ENCODE measurements at regions not wholly inside any gene's neighbourhood (a gene's known extent, or its start where the extent isn't known, plus 50 kb on each side); places are given as distances from the start of the nearest gene placed in this dataset.
A peak's percentile ranks its signal among the peaks of the same experiment; 100 is the strongest.
"Not testable (repeated sequence)": the region's sequence is repeated elsewhere in the genome, so short reads cannot be mapped to it uniquely, and the experiment has no call there.

GRCh38 chr12:31887109-31887811, 72.0 kb upstream of the RESF1 start (continued):
- TF ChIP-seq CBX8 (IDR thresholded peaks at IDR 0.05; ENCODE audit: borderline replicate concordance, extremely low read depth, low read depth, low read length, poor library complexity, severe bottlenecking) (no peak), MAFG (tag; conservative IDR thresholded peaks at IDR 0.05) (no peak), GATAD2A (IDR thresholded peaks at IDR 0.05) (no peak), NR4A1 (CRISPR knock-in tag; IDR thresholded peaks at IDR 0.05) (no peak), NR4A1 (tag; IDR thresholded peaks at IDR 0.05) (no peak), CBX5 (IDR thresholded peaks at IDR 0.05; ENCODE audit: borderline replicate concordance, low read depth) (0 out of 2 replicates have a peak, but pooled peaks have one; percentile 27), ARID2 (IDR thresholded peaks at IDR 0.05) (no peak), XRCC4 (IDR thresholded peaks at IDR 0.05; ENCODE audit: extremely low read depth, insufficient read depth, insufficient read length) (no peak), SP1 (CRISPR knock-in tag; IDR thresholded peaks at IDR 0.05) (no peak)
- TF ChIP-seq, protein P1, sequence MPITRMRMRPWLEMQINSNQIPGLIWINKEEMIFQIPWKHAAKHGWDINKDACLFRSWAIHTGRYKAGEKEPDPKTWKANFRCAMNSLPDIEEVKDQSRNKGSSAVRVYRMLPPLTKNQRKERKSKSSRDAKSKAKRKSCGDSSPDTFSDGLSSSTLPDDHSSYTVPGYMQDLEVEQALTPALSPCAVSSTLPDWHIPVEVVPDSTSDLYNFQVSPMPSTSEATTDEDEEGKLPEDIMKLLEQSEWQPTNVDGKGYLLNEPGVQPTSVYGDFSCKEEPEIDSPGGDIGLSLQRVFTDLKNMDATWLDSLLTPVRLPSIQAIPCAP (CRISPR knock-in tag; IDR thresholded peaks at IDR 0.05; ENCODE audit: borderline replicate concordance), result no peak

DNA sequence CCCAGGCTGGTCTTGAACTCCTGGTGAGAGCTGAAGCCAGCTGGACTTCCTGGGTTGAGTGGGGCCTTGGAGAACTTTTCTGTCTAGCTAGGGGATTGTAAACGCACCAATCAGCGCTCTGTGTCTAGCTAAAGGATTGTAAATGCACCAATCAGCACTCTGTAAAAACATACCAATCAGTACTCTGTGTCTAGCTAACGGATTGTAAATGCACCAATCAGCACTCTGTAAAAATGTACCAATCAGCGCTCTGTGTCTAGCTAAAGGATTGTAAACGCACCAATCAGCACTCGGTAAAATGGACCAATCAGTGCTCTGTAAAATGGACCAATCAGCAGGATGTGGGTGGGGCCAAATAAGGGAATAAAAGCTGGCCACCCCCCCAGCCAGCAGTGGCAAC, 76.5 kb upstream of the RESF1 start:
- H3K9me3 ChIP-seq (replicated peaks; ENCODE audit: control insufficient read depth, insufficient read depth, low read depth, low read length); in situ Hi-C loops (cut with MboI); intact Hi-C loops (cut with micrococcal nuclease); H4K20me1 ChIP-seq (replicated peaks; ENCODE audit: control insufficient read depth, insufficient read depth, low read length); H3K4me1 ChIP-seq (replicated peaks in 1 of 2; ENCODE audit: control insufficient read depth in 2 of 2, insufficient read depth in 2 of 2, low read length in 2 of 2); H3K9ac ChIP-seq (ENCODE audit: insufficient read depth in 1 of 2, low read depth in 2 of 2, low read length in 2 of 2); H3K9me1 ChIP-seq (ENCODE audit: control insufficient read depth, insufficient read depth, low read length); BruUV-seq (replicated peaks); H3K79me2 ChIP-seq (ENCODE audit: control insufficient read depth, insufficient read depth, low read length); POLR2A ChIA-PET; H2AFZ ChIP-seq (ENCODE audit: low read depth, low read length); H3K36me3 ChIP-seq (ENCODE audit: control insufficient read depth, insufficient read depth, low read length); DNase-seq (ENCODE audit: extremely low read depth in 1 of 4, low spot score in 3 of 4); H3K4me3 ChIP-seq; H3K27me3 ChIP-seq (ENCODE audit: control insufficient read depth in 2 of 2, insufficient read depth in 2 of 2, low read length in 2 of 2); H3K27ac ChIP-seq (ENCODE audit: extremely low read depth, low read depth, low read length); H3K4me2 ChIP-seq (ENCODE audit: insufficient read depth, low read length); ATAC-seq; FAIRE-seq: not testable (repeated sequence)
- CTCF ChIA-PET (ENCODE audit: low intra/inter-chr PET ratio), result interaction anchor here (0.6 kb wide), 1 partner anchor 254 kb away, joined by 5 read pairs; no protein-coding TSS in a partner anchor
- WGBS (ENCODE audit: insufficient coverage, low coverage, missing lambda C conversion rate), result 78% methylated on average over 5 of the region's 6 CpGs
- TF ChIP-seq RBM25 (IDR thresholded peaks at IDR 0.05; ENCODE audit: low read depth, low read length, severe bottlenecking) (peak; percentile 18), ASH1L (IDR thresholded peaks at IDR 0.05; ENCODE audit: borderline replicate concordance, low read depth, partially characterized antibody) (peak; percentile 45), CC2D1A (IDR thresholded peaks at IDR 0.05) (peak; percentile 38; the same call in 1 of the 2 replicates), NFYB (IDR thresholded peaks at IDR 0.05; ENCODE audit: extremely low read depth, insufficient read length) (peak; percentile 79)

Measured in K562 (cell line).